B cell (primary cell): ENCODE measurements at regions not wholly inside any gene's neighbourhood (a gene's known extent, or its start where the extent isn't known, plus 50 kb on each side); places are given as distances from the start of the nearest gene placed in this dataset.

Experiments
- ATAC-seq: fragments of 200-7000 bp; cut with Tn5 transposase; one replicate; pipeline ENCODE4 v1.10.0; 2021; ENCODE audit warnings: low read depth, mild to moderate bottlenecking, moderate number of reproducible peaks, moderate library complexity
- CTCF ChIA-PET: fragments of 350-600 bp; sonication (Branson Sonifier 250); formaldehyde crosslinking; loops from one replicate; lab custom pipeline; 2021; ENCODE audit warnings: antibody characterized with exemption, inconsistent platforms; lab: Charles Lee
- POLR2A ChIA-PET: fragments of 350-600 bp; sonication (Branson Sonifier 250); formaldehyde crosslinking; loops from one replicate; lab custom pipeline; 2021; ENCODE audit warnings: antibody characterized with exemption; lab: Charles Lee
- DNase-seq: peaks from one replicate; pipeline ENCODE4 v3.0.0; 2013
- H2AFZ ChIP-seq: 2 replicates; pipeline ENCODE4 v1.6.1; 2012; ENCODE audit warnings: mild to moderate bottlenecking, low read depth, low read length; ENCODE audit not compliant: insufficient read depth, poor library complexity, severe bottlenecking
- H3K27ac ChIP-seq, 2 donors: 1 replicate in 1 of 2; 2 replicates in 1 of 2; pipeline ENCODE4 v1.5.1; 2012 to 2013; ENCODE audit warnings: low read length in 2 of 2, mild to moderate bottlenecking in 2 of 2, moderate library complexity in 1 of 2
- H3K27me3 ChIP-seq, 4 experiments: fragments of 200-600 bp in 1 of 4; sonication (generic) in 1 of 4; replicated peaks in 1 of 4; 1 replicate in 2 of 4; 2 replicates in 2 of 4; pipeline versions ENCODE4 v1.6.1 to v1.7.0; 2013 to 2016; ENCODE audit warnings: low read length in 3 of 4, mild to moderate bottlenecking in 2 of 4, mixed read lengths in 1 of 4, moderate library complexity in 1 of 4; ENCODE audit not compliant: insufficient read depth in 4 of 4, control insufficient read depth in 3 of 4; ENCODE audit errors: control extremely low read depth in 1 of 4
- H3K36me3 ChIP-seq, 2 experiments: replicated peaks in 1 of 2; 1 replicate in 1 of 2; 2 replicates in 1 of 2; pipeline versions ENCODE4 v1.6.1 to v1.7.1; 2013; ENCODE audit warnings: low read length in 1 of 2; ENCODE audit not compliant: insufficient read depth in 2 of 2, control insufficient read depth in 1 of 2; ENCODE audit errors: control extremely low read depth in 1 of 2, extremely low read depth in 1 of 2
- H3K4me1 ChIP-seq, 2 donors: fragments of 200-600 bp in 1 of 2; sonication (generic) in 1 of 2; 1 replicate in 1 of 2; 2 replicates in 1 of 2; pipeline versions ENCODE4 v1.5.1 to v1.6.1; 2013 to 2017; ENCODE audit warnings: low read length in 2 of 2; ENCODE audit not compliant: control insufficient read depth in 2 of 2, insufficient read depth in 2 of 2
- H3K4me2 ChIP-seq: replicated peaks from 2 replicates; pipeline ENCODE3; 2012; ENCODE audit warnings: mild to moderate bottlenecking, low read depth, low read length; ENCODE audit not compliant: poor library complexity, severe bottlenecking
- H3K4me3 ChIP-seq, 5 experiments: fragments of 200-600 bp in 1 of 5; sonication (generic) in 1 of 5; 1 replicate in 3 of 5; 2 replicates in 2 of 5; pipeline versions ENCODE4 v1.5.1 to v1.7.0; 2011 to 2016; ENCODE audit warnings: low read length in 4 of 5, mild to moderate bottlenecking in 4 of 5, low read depth in 2 of 5, control low read depth in 1 of 5, moderate library complexity in 1 of 5; ENCODE audit not compliant: insufficient read depth in 1 of 5; ENCODE audit errors: control extremely low read depth in 1 of 5, extremely low read depth in 1 of 5
- H3K79me2 ChIP-seq: fragments of 200-600 bp; sonication (generic); one replicate; pipeline ENCODE4 v1.6.0; 2016; ENCODE audit warnings: low read length; ENCODE audit not compliant: control insufficient read depth, insufficient read depth
- H3K9ac ChIP-seq: fragments of 200-600 bp; sonication (generic); 2 replicates; pipeline ENCODE4 v1.6.1; 2017; ENCODE audit warnings: mild to moderate bottlenecking, low read length, moderate library complexity
- H3K9me3 ChIP-seq, 3 donors: one replicate each; pipeline versions ENCODE4 v1.6.1 to v1.7.1; 2013; ENCODE audit warnings: low read length in 2 of 3; ENCODE audit not compliant: control insufficient read depth in 2 of 3, insufficient read depth in 1 of 3; ENCODE audit errors: control extremely low read depth in 1 of 3
- H4K20me1 ChIP-seq: 2 replicates; pipeline ENCODE4 v1.6.0; 2012; ENCODE audit warnings: mild to moderate bottlenecking, low read length; ENCODE audit not compliant: insufficient read depth, control insufficient read depth, poor library complexity, severe bottlenecking
- H3K27ac Mint-ChIP-seq: one replicate; pipeline ENCODE4 v1.8.0; 2021; ENCODE audit warnings: mixed read lengths
- H3K27me3 Mint-ChIP-seq: one replicate; pipeline ENCODE4 v1.8.0; 2021; ENCODE audit warnings: mixed read lengths
- H3K4me1 Mint-ChIP-seq: one replicate; pipeline ENCODE4 v1.8.0; 2021; ENCODE audit warnings: mixed read lengths
- H3K4me3 Mint-ChIP-seq: one replicate; pipeline ENCODE4 v1.8.0; 2021; ENCODE audit warnings: mixed read lengths
- H3K9me3 Mint-ChIP-seq: one replicate; pipeline ENCODE4 v1.8.0; 2022; ENCODE audit warnings: mixed read lengths; ENCODE audit not compliant: insufficient read depth
- EZH2 ChIP-seq: IDR thresholded peaks from 2 replicates; pipeline ENCODE4 v1.6.1; 2012; ENCODE audit warnings: borderline replicate concordance, low read depth, mild to moderate bottlenecking, moderate library complexity, low read length; ENCODE audit not compliant: insufficient read depth, poor library complexity, severe bottlenecking
- WGBS: methylation state at CpG from one replicate; pipeline ENCODE4 v1.1.5; 2013; ENCODE audit warnings: missing lambda C conversion rate; ENCODE audit not compliant: insufficient coverage; 5-methylcytosine and 5-hydroxymethylcytosine counted together
- intact Hi-C: fragments of 100-400 bp; cut with micrococcal nuclease; formaldehyde crosslinking; loops from one replicate; pipeline ENCODE4 v1.10.0; 2022
- TF ChIP-seq, protein P1 (sequence below): fragments of 200-600 bp; IDR thresholded peaks from one replicate; pipeline ENCODE4 v1.8.0; 2022; ENCODE audit warnings: antibody characterized with exemption, mild to moderate bottlenecking

DNA sequence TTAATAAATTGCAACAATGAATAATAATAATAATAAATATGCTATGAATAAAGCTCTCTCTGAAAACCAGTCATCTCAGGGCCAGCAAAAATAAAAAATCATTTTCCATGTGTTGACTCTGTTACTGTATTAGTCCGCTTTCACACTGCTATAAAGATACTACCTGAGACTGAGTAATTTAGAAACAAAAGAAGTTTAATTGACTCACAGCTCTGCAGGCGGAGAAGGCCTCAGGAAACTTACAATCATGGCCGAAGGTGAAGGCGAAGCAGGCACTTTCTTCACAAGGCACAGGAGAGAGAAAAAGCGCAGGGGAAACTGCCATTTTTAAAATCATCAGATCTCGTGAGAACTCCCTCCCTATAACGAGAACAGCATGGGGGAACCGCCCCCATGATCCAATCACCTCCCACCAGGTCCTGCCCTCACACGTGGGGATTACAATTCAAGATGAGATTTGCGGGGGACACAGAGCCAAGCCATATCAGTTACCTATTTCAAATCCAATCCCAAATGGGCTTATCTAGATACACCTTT, 224.1 kb downstream of the IGSF11 start:
- Histone ChIP-seq H3K36me3 (no peaks in the 10 kb centered on the region), H3K27ac (no peak overlapping the region), H3K79me2 (no peaks in the 10 kb centered on the region), H3K4me1 (no peaks in the 10 kb centered on the region), H2AFZ (no peak overlapping the region), H4K20me1 (no peaks in the 10 kb centered on the region), H3K27me3 (no peaks in the 10 kb centered on the region), H3K4me3 (no peak overlapping the region), H3K4me2 (no peak overlapping the region), H3K9me3 (no peaks in the 10 kb centered on the region), H3K9ac (no peak overlapping the region)
- no peak for ATAC-seq
- H3K9me3 Mint-ChIP-seq: no peaks in the 10 kb centered on the region
- no peak for DNase-seq
- no peaks in the 10 kb centered on the region for H3K4me1 Mint-ChIP-seq
- intact Hi-C loops: no loop called here
- 75% methylated on average over 6 of the region's 10 CpGs for WGBS
- H3K4me3 Mint-ChIP-seq: no peak overlapping the region
- CTCF ChIA-PET: no interaction called here
- TF ChIP-seq, protein P1, sequence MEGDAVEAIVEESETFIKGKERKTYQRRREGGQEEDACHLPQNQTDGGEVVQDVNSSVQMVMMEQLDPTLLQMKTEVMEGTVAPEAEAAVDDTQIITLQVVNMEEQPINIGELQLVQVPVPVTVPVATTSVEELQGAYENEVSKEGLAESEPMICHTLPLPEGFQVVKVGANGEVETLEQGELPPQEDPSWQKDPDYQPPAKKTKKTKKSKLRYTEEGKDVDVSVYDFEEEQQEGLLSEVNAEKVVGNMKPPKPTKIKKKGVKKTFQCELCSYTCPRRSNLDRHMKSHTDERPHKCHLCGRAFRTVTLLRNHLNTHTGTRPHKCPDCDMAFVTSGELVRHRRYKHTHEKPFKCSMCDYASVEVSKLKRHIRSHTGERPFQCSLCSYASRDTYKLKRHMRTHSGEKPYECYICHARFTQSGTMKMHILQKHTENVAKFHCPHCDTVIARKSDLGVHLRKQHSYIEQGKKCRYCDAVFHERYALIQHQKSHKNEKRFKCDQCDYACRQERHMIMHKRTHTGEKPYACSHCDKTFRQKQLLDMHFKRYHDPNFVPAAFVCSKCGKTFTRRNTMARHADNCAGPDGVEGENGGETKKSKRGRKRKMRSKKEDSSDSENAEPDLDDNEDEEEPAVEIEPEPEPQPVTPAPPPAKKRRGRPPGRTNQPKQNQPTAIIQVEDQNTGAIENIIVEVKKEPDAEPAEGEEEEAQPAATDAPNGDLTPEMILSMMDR: no peak
- no peak for TF ChIP-seq EZH2
- H3K27ac Mint-ChIP-seq: no peak overlapping the region
- H3K27me3 Mint-ChIP-seq: peaks cover 13% of the 10 kb centered on the region
- POLR2A ChIA-PET: no interaction called here

DNA sequence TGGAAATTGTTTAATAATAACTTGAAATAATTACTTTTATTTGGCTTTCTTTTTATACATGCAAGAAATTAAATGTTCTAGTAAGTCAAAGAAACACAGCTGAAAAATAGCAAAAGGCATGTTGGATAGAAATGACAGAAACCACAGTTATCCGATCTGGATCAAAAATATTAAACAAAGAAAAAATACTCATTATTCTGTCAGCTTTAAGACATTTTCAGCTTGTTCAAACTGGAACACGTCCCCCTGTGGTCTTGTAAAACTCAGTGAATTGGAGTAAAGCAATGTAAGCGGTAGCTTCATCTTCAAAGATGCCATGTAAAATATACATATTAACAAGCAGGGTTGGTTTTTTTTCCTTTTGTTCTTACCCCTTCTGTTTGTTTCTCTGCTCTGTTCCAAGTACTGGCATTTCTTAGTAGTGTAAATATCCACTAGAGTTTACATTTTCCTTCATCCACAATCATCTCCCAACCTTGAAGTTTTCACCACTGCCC, 223.4 kb downstream of the IGSF11 start:
- ChIA-PET POLR2A (no interaction called here), CTCF (no interaction called here)
- no CpG with 5 or more reads among the region's 3 CpGs for WGBS
- no peak overlapping the region for H3K27ac Mint-ChIP-seq
- no peaks in the 10 kb centered on the region for H3K9me3 ChIP-seq
- H3K36me3 ChIP-seq: no peaks in the 10 kb centered on the region
- ATAC-seq (no peak), DNase-seq (no peak)
- no peaks in the 10 kb centered on the region for H3K9me3 Mint-ChIP-seq
- no peaks in the 10 kb centered on the region for H3K4me1 Mint-ChIP-seq
- intact Hi-C loops: no loop called here
- H3K27ac ChIP-seq: no peak overlapping the region
- peaks cover 10% of the 10 kb centered on the region for H3K27me3 Mint-ChIP-seq
- no peak overlapping the region for H3K4me3 Mint-ChIP-seq
- H3K9ac ChIP-seq: no peak overlapping the region
- no peak overlapping the region for H2AFZ ChIP-seq
- H3K79me2 ChIP-seq: no peaks in the 10 kb centered on the region
- no peaks in the 10 kb centered on the region for H4K20me1 ChIP-seq
- H3K4me1 ChIP-seq: no peaks in the 10 kb centered on the region
- no peak overlapping the region for H3K4me2 ChIP-seq
- H3K27me3 ChIP-seq: no peaks in the 10 kb centered on the region
- H3K4me3 ChIP-seq: no peak overlapping the region
- TF ChIP-seq EZH2: no peak
- TF ChIP-seq, protein P1: no peak
